ENCODE measurements at regions not wholly inside any gene's neighbourhood (a gene's known extent, or its start where the extent isn't known, plus 50 kb on each side); places are given as distances from the start of the nearest gene placed in this dataset.

- H3K9ac ChIP-seq (ENCODE audit: low read length), result no peak overlapping the region
- no peak for TF ChIP-seq REST (IDR thresholded peaks at IDR 0.05; ENCODE audit: borderline replicate concordance)
- TF ChIP-seq TAF1 (IDR thresholded peaks at IDR 0.05; ENCODE audit: low read depth), result no peak
- no peak for TF ChIP-seq EP300 (conservative IDR thresholded peaks at IDR 0.05; ENCODE audit: poor library complexity, severe bottlenecking)
- TF ChIP-seq RAD21 (conservative IDR thresholded peaks at IDR 0.05), result no peak
- TF ChIP-seq CTCF (IDR thresholded peaks at IDR 0.05; ENCODE audit: poor library complexity, severe bottlenecking), result no peak
- TF ChIP-seq EZH2 (IDR thresholded peaks at IDR 0.05; ENCODE audit: borderline replicate concordance, insufficient read depth, low read length, poor library complexity, severe bottlenecking), result no peak
- TF ChIP-seq MXI1 (conservative IDR thresholded peaks at IDR 0.05; ENCODE audit: poor library complexity, severe bottlenecking), result no peak
- TF ChIP-seq POLR2AphosphoS5 (IDR thresholded peaks at IDR 0.05), result no peak
- TF ChIP-seq SMC3 (conservative IDR thresholded peaks at IDR 0.05; ENCODE audit: poor library complexity), result no peak
- no peaks in the 10 kb centered on the region for H3K9me3 ChIP-seq (ENCODE audit: low read length)
- no peak overlapping the region for H2AFZ ChIP-seq (ENCODE audit: low read depth, low read length)
- H3K9me2 ChIP-seq (ENCODE audit: insufficient read depth, low read length), result no peaks in the 10 kb centered on the region
- no peaks in the 10 kb centered on the region for H3K27me3 ChIP-seq (ENCODE audit: insufficient read depth, low read depth, low read length)
- no peak overlapping the region for H3K27ac ChIP-seq (ENCODE audit: low read length)
- no peaks in the 10 kb centered on the region for H4K20me1 ChIP-seq (ENCODE audit: insufficient read depth)
- no peaks in the 10 kb centered on the region for H3K36me3 ChIP-seq (ENCODE audit: insufficient read depth, low read length)
- no peak overlapping the region for H3K4me2 ChIP-seq (ENCODE audit: low read length)
- peaks cover 11% of the 10 kb centered on the region for H3F3A ChIP-seq (ENCODE audit: insufficient read depth, low read length, poor library complexity, severe bottlenecking)
- H3K4me3 ChIP-seq (ENCODE audit: low read length), result no peak overlapping the region
- no peaks in the 10 kb centered on the region for H3K79me2 ChIP-seq (replicated peaks; ENCODE audit: insufficient read depth, low read length)
Measured at GRCh38 chr7:32214913-32215312, 144.7 kb upstream of the PDE1C start.

GRCh38 chr7:32212321-32212720 is 142.1 kb upstream of the PDE1C start:
- Histone ChIP-seq H3K36me3 (ENCODE audit: insufficient read depth, low read length) (no peaks in the 10 kb centered on the region), H3K4me2 (ENCODE audit: low read length) (no peak overlapping the region), H3K27me3 (ENCODE audit: insufficient read depth, low read depth, low read length) (peaks cover 3% of the 10 kb centered on the region), H3K9me3 (ENCODE audit: low read length) (no peaks in the 10 kb centered on the region), H3K9ac (ENCODE audit: low read length) (no peak overlapping the region), H3K4me3 (ENCODE audit: low read length) (no peak overlapping the region), H3F3A (ENCODE audit: insufficient read depth, low read length, poor library complexity, severe bottlenecking) (peaks cover under 1% of the 10 kb centered on the region), H4K20me1 (ENCODE audit: insufficient read depth) (no peaks in the 10 kb centered on the region), H2AFZ (ENCODE audit: low read depth, low read length) (no peak overlapping the region), H3K9me2 (ENCODE audit: insufficient read depth, low read length) (no peaks in the 10 kb centered on the region), H3K79me2 (replicated peaks; ENCODE audit: insufficient read depth, low read length) (no peaks in the 10 kb centered on the region), H3K27ac (ENCODE audit: low read length) (no peak overlapping the region)
- TF ChIP-seq SMC3 (conservative IDR thresholded peaks at IDR 0.05; ENCODE audit: poor library complexity), result no peak
- no peak for TF ChIP-seq POLR2AphosphoS5 (IDR thresholded peaks at IDR 0.05)
- no peak for TF ChIP-seq TAF1 (IDR thresholded peaks at IDR 0.05; ENCODE audit: low read depth)
- TF ChIP-seq REST (IDR thresholded peaks at IDR 0.05; ENCODE audit: borderline replicate concordance), result no peak
- no peak for TF ChIP-seq CTCF (IDR thresholded peaks at IDR 0.05; ENCODE audit: poor library complexity, severe bottlenecking)
- TF ChIP-seq EZH2 (IDR thresholded peaks at IDR 0.05; ENCODE audit: borderline replicate concordance, insufficient read depth, low read length, poor library complexity, severe bottlenecking), result no peak
- TF ChIP-seq EP300 (conservative IDR thresholded peaks at IDR 0.05; ENCODE audit: poor library complexity, severe bottlenecking), result no peak
- no peak for TF ChIP-seq RAD21 (conservative IDR thresholded peaks at IDR 0.05)
- no peak for TF ChIP-seq MXI1 (conservative IDR thresholded peaks at IDR 0.05; ENCODE audit: poor library complexity, severe bottlenecking)

Data from neural cell (in vitro differentiated cells).